CD4-positive, alpha-beta T cell (primary cell): ENCODE measurements at regions not wholly inside any gene's neighbourhood (a gene's known extent, or its start where the extent isn't known, plus 50 kb on each side); places are given as distances from the start of the nearest gene placed in this dataset.

Experiments used
- ATAC-seq: fragments of 200-7000 bp; cut with Tn5 transposase; one replicate; pipeline ENCODE4 v1.10.0; 2022; ENCODE audit warnings: mild to moderate bottlenecking; ENCODE audit not compliant: poor library complexity
- CTCF ChIA-PET: fragments of 350-600 bp; sonication (Branson Sonifier 250); formaldehyde crosslinking; loops from one replicate; lab custom pipeline; 2021; ENCODE audit warnings: antibody characterized with exemption, inconsistent platforms; lab: Charles Lee
- POLR2A ChIA-PET: fragments of 350-600 bp; sonication (Branson Sonifier 250); formaldehyde crosslinking; loops from one replicate; lab custom pipeline; 2021; ENCODE audit warnings: antibody characterized with exemption, inconsistent platforms; lab: Charles Lee
- DNase-seq, 14 experiments: peaks; one replicate each; pipeline ENCODE4 v3.0.0-alpha.2; 2013 to 2020; ENCODE audit warnings: mixed read lengths in 2 of 14
- H3K27ac ChIP-seq, 2 donors: one replicate each; pipeline versions ENCODE4 v1.5.1 to v1.7.0; 2013; ENCODE audit warnings: low read length in 2 of 2, low read depth in 1 of 2, mild to moderate bottlenecking in 1 of 2
- H3K27me3 ChIP-seq, 2 experiments: 1 replicate in 1 of 2; 2 replicates in 1 of 2; pipeline versions ENCODE4 v1.6.1 to v1.7.0; 2013; ENCODE audit warnings: low read length in 2 of 2, control low read depth in 1 of 2, mild to moderate bottlenecking in 1 of 2, moderate library complexity in 1 of 2; ENCODE audit not compliant: insufficient read depth in 2 of 2, control insufficient read depth in 1 of 2
- H3K36me3 ChIP-seq: one replicate; pipeline ENCODE4 v1.6.1; 2013; ENCODE audit warnings: low read length, control low read depth; ENCODE audit not compliant: insufficient read depth
- H3K4me1 ChIP-seq: one replicate; pipeline ENCODE4 v1.6.1; 2013; ENCODE audit warnings: low read length, control low read depth; ENCODE audit not compliant: insufficient read depth
- H3K4me3 ChIP-seq: one replicate; pipeline ENCODE4 v1.5.1; 2013; ENCODE audit warnings: mild to moderate bottlenecking, low read length, moderate library complexity
- H3K9me3 ChIP-seq, 2 experiments: 1 replicate in 1 of 2; 2 replicates in 1 of 2; pipeline versions ENCODE4 v1.6.1 to v1.7.0; 2013; ENCODE audit warnings: low read length in 2 of 2, mild to moderate bottlenecking in 2 of 2, control low read depth in 1 of 2, moderate library complexity in 1 of 2; ENCODE audit not compliant: control insufficient read depth in 1 of 2, insufficient read depth in 1 of 2
- H3K27ac Mint-ChIP-seq: one replicate; pipeline ENCODE4 v1.8.0; 2020; ENCODE audit warnings: mixed read lengths
- H3K27me3 Mint-ChIP-seq: one replicate; pipeline ENCODE4 v1.8.0; 2021; ENCODE audit warnings: mixed read lengths
- H3K36me3 Mint-ChIP-seq: one replicate; pipeline ENCODE4 v1.8.0; 2021; ENCODE audit warnings: low read depth, mixed read lengths
- H3K4me1 Mint-ChIP-seq: one replicate; pipeline ENCODE4 v1.8.0; 2021; ENCODE audit warnings: low read depth, mixed read lengths
- H3K4me3 Mint-ChIP-seq: one replicate; pipeline ENCODE4 v1.8.0; 2020; ENCODE audit warnings: mild to moderate bottlenecking, mixed read lengths
- H3K9me3 Mint-ChIP-seq: one replicate; pipeline ENCODE4 v1.8.0; 2020; ENCODE audit warnings: mixed read lengths
- intact Hi-C, 2 experiments: fragments of 100-400 bp; cut with DNase I in 1 of 2; cut with micrococcal nuclease in 1 of 2; formaldehyde crosslinking; loops; one replicate each; pipeline versions ENCODE4 v1.15.1 to v1.9.0; 2023 to 2025; cut with DNase I, micrococcal nuclease
- TF ChIP-seq, protein P1 (sequence below): fragments of 200-600 bp; IDR thresholded peaks from one replicate; pipeline ENCODE4 v1.8.0; 2022; ENCODE audit warnings: antibody characterized with exemption, mild to moderate bottlenecking

DNA sequence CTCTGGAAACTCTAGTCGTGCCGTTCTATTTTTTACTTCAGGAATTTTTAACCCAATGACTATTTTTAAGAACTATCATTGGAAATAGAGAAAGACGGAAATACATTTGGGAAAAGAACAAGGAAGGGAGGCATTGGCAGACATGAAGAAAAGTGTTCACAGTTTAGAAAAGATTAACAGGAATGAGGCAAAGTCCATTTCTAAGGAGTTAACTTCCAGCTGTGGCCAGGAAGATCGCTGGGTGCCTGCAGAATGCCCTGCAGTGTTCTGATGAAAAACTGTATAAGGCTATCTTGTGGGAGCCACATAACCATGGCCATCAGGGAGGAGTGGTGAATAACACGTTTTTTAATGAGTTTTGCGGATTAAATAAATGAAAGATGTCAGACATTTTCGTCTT, 150.6 kb upstream of the VCX3A start:
- Mint-ChIP-seq H3K4me1 (no peaks in the 10 kb centered on the region), H3K9me3 (no peaks in the 10 kb centered on the region), H3K27ac (no peak overlapping the region), H3K4me3 (no peak overlapping the region), H3K36me3 (no peaks in the 10 kb centered on the region), H3K27me3 (no peaks in the 10 kb centered on the region)
- Histone ChIP-seq H3K27me3 (no peaks in the 10 kb centered on the region), H3K9me3 (no peaks in the 10 kb centered on the region), H3K36me3 (no peaks in the 10 kb centered on the region), H3K27ac (no peak overlapping the region), H3K4me1 (no peaks in the 10 kb centered on the region), H3K4me3 (no peak overlapping the region)
- intact Hi-C loops, result no loop called here
- CTCF ChIA-PET, result no interaction called here
- ATAC-seq (no peak), DNase-seq (no peak)
- TF ChIP-seq, protein P1, sequence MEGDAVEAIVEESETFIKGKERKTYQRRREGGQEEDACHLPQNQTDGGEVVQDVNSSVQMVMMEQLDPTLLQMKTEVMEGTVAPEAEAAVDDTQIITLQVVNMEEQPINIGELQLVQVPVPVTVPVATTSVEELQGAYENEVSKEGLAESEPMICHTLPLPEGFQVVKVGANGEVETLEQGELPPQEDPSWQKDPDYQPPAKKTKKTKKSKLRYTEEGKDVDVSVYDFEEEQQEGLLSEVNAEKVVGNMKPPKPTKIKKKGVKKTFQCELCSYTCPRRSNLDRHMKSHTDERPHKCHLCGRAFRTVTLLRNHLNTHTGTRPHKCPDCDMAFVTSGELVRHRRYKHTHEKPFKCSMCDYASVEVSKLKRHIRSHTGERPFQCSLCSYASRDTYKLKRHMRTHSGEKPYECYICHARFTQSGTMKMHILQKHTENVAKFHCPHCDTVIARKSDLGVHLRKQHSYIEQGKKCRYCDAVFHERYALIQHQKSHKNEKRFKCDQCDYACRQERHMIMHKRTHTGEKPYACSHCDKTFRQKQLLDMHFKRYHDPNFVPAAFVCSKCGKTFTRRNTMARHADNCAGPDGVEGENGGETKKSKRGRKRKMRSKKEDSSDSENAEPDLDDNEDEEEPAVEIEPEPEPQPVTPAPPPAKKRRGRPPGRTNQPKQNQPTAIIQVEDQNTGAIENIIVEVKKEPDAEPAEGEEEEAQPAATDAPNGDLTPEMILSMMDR, result no peak
- POLR2A ChIA-PET, result no interaction called here

DNA sequence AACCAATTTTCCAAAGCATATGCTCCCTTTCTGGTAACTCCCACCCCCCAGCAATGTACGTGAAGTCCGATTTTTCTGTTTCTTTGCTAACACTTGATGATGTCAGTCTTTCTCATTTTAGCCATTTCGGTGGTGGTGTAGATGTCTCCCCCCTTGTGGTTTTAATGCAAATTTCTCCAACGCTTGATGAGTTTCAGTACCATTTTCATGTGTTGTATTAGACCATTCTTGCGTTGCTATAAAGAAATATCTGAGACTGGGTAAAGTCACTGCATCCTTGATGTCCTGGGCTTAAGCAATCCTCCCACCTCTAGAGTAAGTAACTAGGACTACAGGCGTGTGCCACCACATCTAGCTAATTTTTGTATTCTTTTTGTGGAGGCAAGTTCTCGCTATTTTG, 148.4 kb upstream of the VCX3A start:
- TF ChIP-seq, protein P1, result no peak
- DNase-seq (no peak), ATAC-seq (no peak)
- Mint-ChIP-seq H3K27ac (no peak overlapping the region), H3K4me3 (no peak overlapping the region), H3K9me3 (no peaks in the 10 kb centered on the region), H3K27me3 (no peaks in the 10 kb centered on the region), H3K4me1 (no peaks in the 10 kb centered on the region), H3K36me3 (no peaks in the 10 kb centered on the region)
- Histone ChIP-seq H3K4me1 (no peaks in the 10 kb centered on the region), H3K27me3 (no peaks in the 10 kb centered on the region), H3K27ac (no peak overlapping the region), H3K9me3 (no peaks in the 10 kb centered on the region), H3K36me3 (no peaks in the 10 kb centered on the region), H3K4me3 (no peak overlapping the region)
- ChIA-PET CTCF (no interaction called here), POLR2A (no interaction called here)
- intact Hi-C loops, result no loop called here

DNA sequence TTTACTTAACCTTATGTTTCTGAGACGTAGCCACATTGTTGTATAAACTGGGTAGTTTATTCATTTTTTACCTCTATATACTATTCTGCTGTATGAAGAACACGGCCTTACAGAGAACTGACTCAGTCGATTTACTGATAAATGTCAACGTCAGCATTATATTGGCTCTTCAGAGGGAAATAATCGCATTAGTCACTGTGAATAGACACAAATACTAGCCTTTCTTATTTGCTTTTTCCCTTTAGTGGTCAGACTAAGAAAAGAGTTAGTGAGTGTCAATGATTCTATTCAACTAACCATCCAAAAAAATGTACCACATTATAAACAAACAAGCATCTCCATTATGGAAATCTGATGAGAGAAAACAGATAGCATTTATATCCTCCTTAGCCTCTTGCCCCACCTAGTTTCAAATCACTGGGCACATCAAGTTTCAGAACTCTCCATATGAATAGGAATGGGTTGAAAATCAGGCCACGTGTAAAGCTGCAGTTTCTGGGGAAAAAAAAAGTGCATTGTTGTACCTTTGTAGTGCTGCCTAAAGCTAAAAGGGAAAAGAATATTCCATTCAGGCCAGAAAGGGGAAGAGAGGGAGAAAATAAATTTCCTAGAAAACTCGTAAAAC, 146.7 kb upstream of the VCX3A start:
- DNase-seq (no peak), ATAC-seq (no peak)
- no peak overlapping the region for H3K27ac Mint-ChIP-seq
- CTCF ChIA-PET, result no interaction called here
- H3K9me3 Mint-ChIP-seq, result no peaks in the 10 kb centered on the region
- H3K4me3 Mint-ChIP-seq, result no peak overlapping the region
- Histone ChIP-seq H3K36me3 (no peaks in the 10 kb centered on the region), H3K27ac (no peak overlapping the region), H3K4me3 (no peak overlapping the region), H3K9me3 (no peaks in the 10 kb centered on the region), H3K27me3 (no peaks in the 10 kb centered on the region), H3K4me1 (no peaks in the 10 kb centered on the region)
- intact Hi-C loops, result no loop called here
- no peaks in the 10 kb centered on the region for H3K27me3 Mint-ChIP-seq
- no peaks in the 10 kb centered on the region for H3K36me3 Mint-ChIP-seq
- POLR2A ChIA-PET, result no interaction called here
- TF ChIP-seq, protein P1, result no peak
- H3K4me1 Mint-ChIP-seq, result no peaks in the 10 kb centered on the region
